ENCODE measurements at regions not wholly inside any gene's neighbourhood (a gene's known extent, or its start where the extent isn't known, plus 50 kb on each side); places are given as distances from the start of the nearest gene placed in this dataset.

- no peak overlapping the region for H3K27ac ChIP-seq
- no peaks in the 10 kb centered on the region for H3K36me3 ChIP-seq
- TF ChIP-seq POLR2A (IDR thresholded peaks at IDR 0.05) (no peak), CTCF (IDR thresholded peaks at IDR 0.05 in 4 of 5, conservative IDR thresholded peaks at IDR 0.05 in 1 of 5) (no peak)
- no peak overlapping the region for H3K4me3 ChIP-seq
- H3K9me3 ChIP-seq = no peaks in the 10 kb centered on the region
- H3K4me1 ChIP-seq = peaks cover 0 to 9% of the 10 kb centered on the region in 2 donors
- no peak for DNase-seq
- intact Hi-C loops (cut with DNase I; ENCODE audit: low total_unique reads) (no loop called here), in situ Hi-C loops (cut with MboI; ENCODE audit: low sequenced_read_pairs in 4 of 4) (loop anchor here (25.0 kb wide), 4 partner anchors 90 to 365 kb away; partner anchors contain the start of gene LOXHD1 (in 1 of the 4))
- no peaks in the 10 kb centered on the region for H3K27me3 ChIP-seq
- no peak for ATAC-seq
These were observed 192.9 kb downstream of the HAUS1 start for GRCh38 chr18:46297124-46297523.

DNA sequence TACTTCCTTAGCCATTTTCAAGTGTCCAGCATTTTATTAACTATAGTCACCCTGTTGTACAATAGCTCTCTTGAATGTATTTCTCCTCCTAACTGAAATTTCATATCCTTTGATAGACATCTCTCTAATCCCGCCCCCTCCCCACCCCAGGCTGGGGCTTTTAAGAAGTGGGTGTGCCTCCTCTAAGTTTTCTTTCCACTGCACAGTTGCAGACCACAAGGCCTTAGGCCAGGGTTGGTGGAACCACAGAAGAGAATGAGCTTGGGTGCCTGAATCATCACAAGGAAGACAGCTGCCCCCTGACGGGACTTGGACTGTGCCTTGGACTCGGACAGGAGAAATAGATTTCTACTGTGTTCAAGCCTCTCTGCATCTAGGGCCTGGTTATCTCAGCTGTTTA lies 193.4 kb downstream of the HAUS1 start:
- no peak for DNase-seq
- Histone ChIP-seq H3K4me3 (no peak overlapping the region), H3K4me1 (peaks cover 0 to 9% of the 10 kb centered on the region in 2 donors), H3K27ac (no peak overlapping the region), H3K27me3 (no peaks in the 10 kb centered on the region), H3K9me3 (no peaks in the 10 kb centered on the region), H3K36me3 (no peaks in the 10 kb centered on the region)
- no peak for ATAC-seq
- TF ChIP-seq POLR2A (IDR thresholded peaks at IDR 0.05) = no peak
- no peak for TF ChIP-seq CTCF (IDR thresholded peaks at IDR 0.05 in 4 of 5, conservative IDR thresholded peaks at IDR 0.05 in 1 of 5)
- in situ Hi-C loops (cut with MboI; ENCODE audit: low sequenced_read_pairs in 4 of 4) = loop anchor here (25.0 kb wide), 4 partner anchors 90 to 365 kb away; partner anchors contain the start of gene LOXHD1 (in 1 of the 4)
- intact Hi-C loops (cut with DNase I; ENCODE audit: low total_unique reads) = no loop called here

GRCh38 chr18:46298511-46298910 lies 194.3 kb downstream of the HAUS1 start:
- H3K4me1 ChIP-seq = peaks cover 0 to 9% of the 10 kb centered on the region in 2 donors
- no peak overlapping the region for H3K27ac ChIP-seq
- intact Hi-C loops (cut with DNase I; ENCODE audit: low total_unique reads) = no loop called here
- H3K4me3 ChIP-seq = no peak overlapping the region
- no peaks in the 10 kb centered on the region for H3K27me3 ChIP-seq
- in situ Hi-C loops (cut with MboI; ENCODE audit: low sequenced_read_pairs in 4 of 4) = loop anchor here (25.0 kb wide), 4 partner anchors 89 to 364 kb away; partner anchors contain the start of gene LOXHD1 (in 1 of the 4)
- H3K9me3 ChIP-seq = no peaks in the 10 kb centered on the region
- H3K36me3 ChIP-seq = no peaks in the 10 kb centered on the region
- TF ChIP-seq CTCF (IDR thresholded peaks at IDR 0.05 in 4 of 5, conservative IDR thresholded peaks at IDR 0.05 in 1 of 5) (no peak), POLR2A (IDR thresholded peaks at IDR 0.05) (no peak)
- DNase-seq = no peak
- peak in 1 of 2 donors; percentile 21 for ATAC-seq

GRCh38 chr18:46299465-46300008 lies 195.4 kb downstream of the HAUS1 start:
- Histone ChIP-seq H3K4me3 (no peak overlapping the region), H3K27me3 (no peaks in the 10 kb centered on the region), H3K4me1 (peaks cover 0 to 9% of the 10 kb centered on the region in 2 donors), H3K36me3 (no peaks in the 10 kb centered on the region), H3K9me3 (no peaks in the 10 kb centered on the region), H3K27ac (no peak overlapping the region)
- in situ Hi-C loops (cut with MboI; ENCODE audit: low sequenced_read_pairs in 4 of 4) = loop anchor here (25.0 kb wide), 4 partner anchors 88 to 363 kb away; partner anchors contain the start of gene LOXHD1 (in 1 of the 4)
- DNase-seq (no peak), ATAC-seq (no peak)
- intact Hi-C loops (cut with DNase I; ENCODE audit: low total_unique reads) = no loop called here
- no peak for TF ChIP-seq POLR2A (IDR thresholded peaks at IDR 0.05)
- TF ChIP-seq CTCF (IDR thresholded peaks at IDR 0.05 in 4 of 5, conservative IDR thresholded peaks at IDR 0.05 in 1 of 5) = no peak
